SK-N-SH treated with all-trans-retinoic acid at 6 μM for 48 hours (cell line): ENCODE measurements at regions not wholly inside any gene's neighbourhood (a gene's known extent, or its start where the extent isn't known, plus 50 kb on each side); places are given as distances from the start of the nearest gene placed in this dataset.

Source experiments
- ATAC-seq: fragments of 200-7000 bp; cut with Tn5 transposase; 3 replicates; pipeline ENCODE4 v1.9.1; 2020; ENCODE audit warnings: mild to moderate bottlenecking, moderate library complexity
- ARNTL ChIP-seq: fragments of 450-650 bp; formaldehyde crosslinking; IDR thresholded peaks from 2 replicates; pipeline ENCODE4 v1.5.0; 2020; ENCODE audit warnings: low read depth, mild to moderate bottlenecking, moderate library complexity, borderline replicate concordance
- BACH2 ChIP-seq: fragments of 250-450 bp; sonication (Bioruptor Pico); IDR thresholded peaks from 2 replicates; pipeline ENCODE4 v1.9.0; 2021; ENCODE audit warnings: mild to moderate bottlenecking, borderline replicate concordance
- CREB5 ChIP-seq: fragments of 250-450 bp; sonication (Bioruptor Pico); IDR thresholded peaks from 2 replicates; pipeline ENCODE4 v1.5.1; 2020; ENCODE audit warnings: low read depth, mild to moderate bottlenecking, moderate library complexity
- CSDC2 ChIP-seq: fragments of 250-450 bp; sonication (Bioruptor Pico); IDR thresholded peaks from 2 replicates; pipeline ENCODE4 v1.5.0; 2020; ENCODE audit warnings: mild to moderate bottlenecking, moderate library complexity
- CSRNP3 ChIP-seq: fragments of 250-450 bp; sonication (Bioruptor Pico); IDR thresholded peaks from 2 replicates; pipeline ENCODE4 v1.5.1; 2021; ENCODE audit warnings: mild to moderate bottlenecking, moderate library complexity
- ESRRG ChIP-seq: fragments of 250-450 bp; sonication (Bioruptor Pico); IDR thresholded peaks from 2 replicates; pipeline ENCODE4 v1.6.1; 2021; ENCODE audit warnings: mild to moderate bottlenecking
- GLIS3 ChIP-seq: fragments of 250-450 bp; sonication (Bioruptor Pico); IDR thresholded peaks from 2 replicates; pipeline ENCODE4 v1.5.0; 2020; ENCODE audit warnings: mild to moderate bottlenecking, moderate library complexity
- ISL1 ChIP-seq: fragments of 250-450 bp; sonication (Bioruptor Pico); IDR thresholded peaks from 2 replicates; pipeline ENCODE4 v2.1.2; 2022; ENCODE audit warnings: mild to moderate bottlenecking, moderate library complexity
- OSR1 ChIP-seq: fragments of 250-450 bp; sonication (Bioruptor Pico); IDR thresholded peaks from 2 replicates; pipeline ENCODE4 v1.8.0; 2022; ENCODE audit warnings: moderate library complexity, mild to moderate bottlenecking, inconsistent platforms
- PATZ1 ChIP-seq: fragments of 250-450 bp; sonication (Bioruptor Pico); IDR thresholded peaks from 2 replicates; pipeline ENCODE4 v1.8.0; 2020; ENCODE audit warnings: mild to moderate bottlenecking, moderate library complexity, borderline replicate concordance
- POU6F1 ChIP-seq: fragments of 250-450 bp; sonication (Bioruptor Pico); IDR thresholded peaks from 2 replicates; pipeline ENCODE4 v1.8.0; 2021; ENCODE audit warnings: low read depth, mild to moderate bottlenecking, moderate library complexity, borderline replicate concordance
- PPARA ChIP-seq: fragments of 250-450 bp; sonication (Bioruptor Pico); IDR thresholded peaks from 2 replicates; pipeline ENCODE4 v1.5.0; 2020; ENCODE audit warnings: mild to moderate bottlenecking, borderline replicate concordance
- RARB ChIP-seq: fragments of 250-450 bp; sonication (Bioruptor Pico); IDR thresholded peaks from 2 replicates; pipeline ENCODE4 v1.8.0; 2021; ENCODE audit warnings: mild to moderate bottlenecking, moderate library complexity
- SNAI2 ChIP-seq: fragments of 250-450 bp; sonication (Bioruptor Pico); IDR thresholded peaks from 2 replicates; pipeline ENCODE4 v1.5.0; 2020; ENCODE audit warnings: mild to moderate bottlenecking, moderate library complexity
- TCF4 ChIP-seq: fragments of 250-450 bp; sonication (Bioruptor Pico); IDR thresholded peaks from 2 replicates; pipeline ENCODE4 v1.8.0; 2021; ENCODE audit warnings: mild to moderate bottlenecking, moderate library complexity, borderline replicate concordance
- TOX ChIP-seq: fragments of 250-450 bp; sonication (Bioruptor Pico); IDR thresholded peaks from 2 replicates; pipeline ENCODE4 v1.8.0; 2021; ENCODE audit warnings: mild to moderate bottlenecking, moderate library complexity, borderline replicate concordance
- TSHZ2 ChIP-seq: fragments of 250-450 bp; sonication (Bioruptor Pico); IDR thresholded peaks from 2 replicates; pipeline ENCODE4 v1.5.0; 2020; ENCODE audit warnings: mild to moderate bottlenecking, moderate library complexity
- ZC3H10 ChIP-seq: fragments of 250-450 bp; sonication (Bioruptor Pico); IDR thresholded peaks from 2 replicates; pipeline ENCODE4 v1.5.1; 2021; ENCODE audit warnings: mild to moderate bottlenecking, moderate library complexity
- ZFP3 ChIP-seq: fragments of 250-450 bp; sonication (Bioruptor Pico); IDR thresholded peaks from 2 replicates; pipeline ENCODE4 v1.5.0; 2020; ENCODE audit warnings: mild to moderate bottlenecking, moderate library complexity
- ZFP30 ChIP-seq: fragments of 450-650 bp; formaldehyde crosslinking; IDR thresholded peaks from 2 replicates; pipeline ENCODE4 v1.5.0; 2022; ENCODE audit warnings: mild to moderate bottlenecking, moderate library complexity
- ZNF565 ChIP-seq: fragments of 450-650 bp; formaldehyde crosslinking; conservative IDR thresholded peaks from 2 replicates; pipeline ENCODE4 v1.5.0; 2020; ENCODE audit warnings: low read depth, mild to moderate bottlenecking, moderate library complexity
- ZNF70 ChIP-seq: fragments of 450-650 bp; formaldehyde crosslinking; IDR thresholded peaks from 2 replicates; pipeline ENCODE4 v1.5.0; 2020; ENCODE audit warnings: mild to moderate bottlenecking, moderate library complexity
- ZNF8 ChIP-seq: fragments of 450-650 bp; formaldehyde crosslinking; IDR thresholded peaks from 2 replicates; pipeline ENCODE4 v1.5.0; 2020; ENCODE audit warnings: mild to moderate bottlenecking, moderate library complexity

GRCh38 chr16:56029026-56029425 is 153.9 kb upstream of the CES5A start:
- TF ChIP-seq ZFP30, result no peak
- no peak for TF ChIP-seq PPARA (CRISPR knock-in tag)
- TF ChIP-seq ZNF565 (CRISPR knock-in tag), result no peak
- TF ChIP-seq RARB, result no peak
- no peak for TF ChIP-seq BACH2 (CRISPR knock-in tag)
- no peak for TF ChIP-seq CSDC2 (CRISPR knock-in tag)
- no peak for TF ChIP-seq ZFP3
- TF ChIP-seq TCF4, result no peak
- no peak for TF ChIP-seq ZNF70 (CRISPR knock-in tag)
- no peak for TF ChIP-seq CSRNP3 (CRISPR knock-in tag)
- ATAC-seq, result no peak

GRCh38 chr16:56022818-56023217 is 147.6 kb upstream of the CES5A start:
- TF ChIP-seq SNAI2 (CRISPR knock-in tag) (no peak), ISL1 (CRISPR knock-in tag) (no peak), ARNTL (CRISPR knock-in tag) (no peak), ZFP3 (no peak), OSR1 (CRISPR knock-in tag) (no peak), POU6F1 (CRISPR knock-in tag) (no peak), CSRNP3 (CRISPR knock-in tag) (no peak), CREB5 (no peak), ZNF8 (CRISPR knock-in tag) (no peak), TSHZ2 (CRISPR knock-in tag) (no peak), GLIS3 (no peak), ESRRG (CRISPR knock-in tag) (no peak), ZNF565 (CRISPR knock-in tag) (no peak), ZFP30 (no peak), ZNF70 (CRISPR knock-in tag) (no peak), PPARA (CRISPR knock-in tag) (no peak), BACH2 (CRISPR knock-in tag) (no peak), TOX (CRISPR knock-in tag) (no peak), ZC3H10 (CRISPR knock-in tag) (no peak)
- TF ChIP-seq, all 23 proteins: peak for 0

GRCh38 chr16:56019274-56019673 is 144.1 kb upstream of the CES5A start:
- no peak for ATAC-seq
- no peak for TF ChIP-seq ISL1 (CRISPR knock-in tag)
- no peak for TF ChIP-seq PPARA (CRISPR knock-in tag)
- TF ChIP-seq TOX (CRISPR knock-in tag), result no peak
- TF ChIP-seq ZC3H10 (CRISPR knock-in tag), result no peak
- TF ChIP-seq ZNF70 (CRISPR knock-in tag), result no peak
- no peak for TF ChIP-seq PATZ1 (CRISPR knock-in tag)
- TF ChIP-seq ZNF565 (CRISPR knock-in tag), result no peak
- TF ChIP-seq TCF4, result peak; percentile 78
- no peak for TF ChIP-seq ZNF8 (CRISPR knock-in tag)

More at GRCh38 chr16:56022818-56023217, 147.6 kb upstream of the CES5A start:
- ATAC-seq, result no peak
